Dermis blood vessel endothelial cell (primary cell): ENCODE measurements at regions not wholly inside any gene's neighbourhood (a gene's known extent, or its start where the extent isn't known, plus 50 kb on each side); places are given as distances from the start of the nearest gene placed in this dataset.

Experiments
- DNase-seq: peaks from one replicate; pipeline ENCODE4 v3.0.0; 2010

- no peak for DNase-seq
Measured at GRCh38 chr4:30783751-30784150, 63.6 kb downstream of the PCDH7 start.

GRCh38 chr4:30789219-30789671, 69.1 kb downstream of the PCDH7 start:
- no peak for DNase-seq

GRCh38 chr4:30790123-30790522, 70.0 kb downstream of the PCDH7 start:
- no peak for DNase-seq

- DNase-seq, result no peak
Measured at GRCh38 chr4:30790998-30791397, 70.8 kb downstream of the PCDH7 start.

GRCh38 chr4:30792601-30793000, 72.4 kb downstream of the PCDH7 start:
- no peak for DNase-seq

GRCh38 chr4:30801876-30802275, 81.7 kb downstream of the PCDH7 start:
- DNase-seq, result no peak

DNA sequence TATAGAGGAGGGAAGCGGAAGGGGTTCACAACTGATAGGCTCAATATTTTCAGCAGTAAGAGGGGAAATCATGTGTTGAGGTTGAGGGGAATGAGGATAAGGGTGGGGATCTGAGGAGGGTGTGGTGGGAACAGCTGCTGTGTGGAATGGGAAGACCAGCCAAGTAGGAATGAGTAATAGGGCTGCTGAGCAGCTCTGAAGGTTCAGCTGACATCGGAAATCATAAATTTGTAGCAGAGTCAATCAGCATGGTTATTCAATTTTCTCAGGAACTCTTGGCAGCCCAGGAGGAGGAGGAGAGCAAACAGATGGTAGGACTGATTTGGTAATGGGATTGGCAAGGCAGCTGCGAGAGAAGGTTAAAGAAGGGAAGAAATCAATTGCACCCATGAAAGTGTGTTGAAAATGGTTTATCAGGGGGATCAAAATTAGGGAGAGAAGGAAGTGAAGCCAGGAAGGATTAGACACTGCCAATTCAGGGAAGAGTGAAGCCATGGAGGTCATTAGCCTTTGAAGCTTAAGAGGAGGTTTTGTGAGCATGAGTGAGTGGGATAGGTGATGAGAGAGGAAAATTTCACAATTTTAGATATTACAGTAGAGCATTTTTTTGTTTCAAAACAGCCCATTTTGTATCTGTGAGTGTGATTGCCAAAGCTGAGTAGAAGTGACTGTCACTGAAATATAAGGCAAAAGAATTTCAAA, 82.6 kb downstream of the PCDH7 start:
- no peak for DNase-seq

DNA sequence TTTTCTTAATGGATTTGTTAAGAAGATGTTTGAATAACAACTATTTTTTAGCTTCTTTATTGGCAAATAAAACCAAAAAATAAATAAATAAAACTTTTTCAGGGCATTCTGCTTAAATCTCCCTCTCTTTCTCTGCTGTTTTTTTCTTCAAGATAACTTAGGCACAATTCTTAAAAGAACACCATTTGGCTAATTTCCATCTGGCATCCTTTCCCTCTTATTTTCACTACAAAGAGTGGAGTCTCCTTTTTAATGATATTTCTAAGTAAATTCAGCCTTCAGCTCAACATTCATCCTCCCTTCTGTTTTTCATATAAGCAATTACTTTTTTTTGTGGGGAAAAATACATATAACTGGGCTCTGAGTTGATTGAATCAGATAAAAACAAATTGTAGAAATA, 88.1 kb downstream of the PCDH7 start:
- no peak for DNase-seq

- DNase-seq, result no peak
Measured at GRCh38 chr4:30811296-30811695, 91.1 kb downstream of the PCDH7 start.

GRCh38 chr4:30815685-30816084, 95.5 kb downstream of the PCDH7 start:
- DNase-seq, result no peak

DNA sequence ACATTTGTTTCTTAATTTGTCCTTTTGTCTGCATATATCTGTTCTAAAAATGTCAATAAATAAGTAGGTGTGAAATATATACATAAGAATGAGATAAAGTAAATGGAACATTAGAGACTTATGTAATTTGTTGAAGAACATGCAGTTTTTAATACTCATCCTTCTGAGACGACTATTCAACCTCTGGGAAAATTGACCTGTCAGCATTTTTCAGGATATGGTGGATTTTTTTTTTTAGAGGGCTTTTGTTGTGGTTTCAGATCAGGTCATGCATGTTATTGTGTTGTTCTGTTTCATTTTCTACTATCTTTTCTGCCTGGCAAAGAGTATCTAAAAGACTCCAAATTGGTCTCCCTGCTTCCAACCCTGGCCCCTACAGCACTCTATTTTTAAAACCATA, 97.3 kb downstream of the PCDH7 start:
- no peak for DNase-seq

GRCh38 chr4:30818541-30818940, 98.4 kb downstream of the PCDH7 start:
- DNase-seq, result no peak

GRCh38 chr4:30821275-30821674, 101.1 kb downstream of the PCDH7 start:
- DNase-seq, result no peak

DNA sequence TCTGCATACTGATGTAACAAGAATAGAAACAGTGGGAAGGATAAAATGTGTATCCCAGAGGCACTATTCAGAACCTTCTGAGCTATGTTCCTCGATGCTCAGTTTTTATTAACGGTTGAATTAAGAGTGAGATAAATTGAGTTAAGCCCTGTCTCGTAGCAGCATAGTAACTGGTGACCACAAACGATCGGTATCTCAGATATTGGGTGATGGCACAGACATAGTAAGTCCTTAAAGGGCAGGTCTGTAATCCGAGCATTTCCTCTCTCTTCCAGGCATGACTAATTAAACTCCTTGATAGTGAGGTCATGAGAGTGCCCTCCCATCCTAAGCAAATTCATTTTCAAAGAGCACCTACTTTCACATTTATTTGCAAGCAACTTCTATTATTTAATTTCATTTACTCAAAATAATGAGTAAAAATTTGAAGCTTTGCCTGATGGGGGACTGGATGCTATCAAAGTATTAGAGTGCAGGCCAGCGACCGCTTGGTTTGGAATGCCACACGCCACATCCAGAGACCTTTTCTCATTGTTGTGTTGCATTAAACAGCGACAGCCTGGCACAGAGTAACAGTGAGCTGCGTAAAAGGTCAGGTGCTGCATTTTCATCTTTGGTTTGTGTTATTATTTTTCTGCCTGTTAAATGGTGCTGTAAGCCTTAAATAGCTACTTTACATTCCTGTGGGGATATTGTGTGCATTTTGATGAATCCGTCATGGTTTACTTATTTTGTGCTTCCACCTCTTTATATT, 101.9 kb downstream of the PCDH7 start:
- no peak for DNase-seq

DNA sequence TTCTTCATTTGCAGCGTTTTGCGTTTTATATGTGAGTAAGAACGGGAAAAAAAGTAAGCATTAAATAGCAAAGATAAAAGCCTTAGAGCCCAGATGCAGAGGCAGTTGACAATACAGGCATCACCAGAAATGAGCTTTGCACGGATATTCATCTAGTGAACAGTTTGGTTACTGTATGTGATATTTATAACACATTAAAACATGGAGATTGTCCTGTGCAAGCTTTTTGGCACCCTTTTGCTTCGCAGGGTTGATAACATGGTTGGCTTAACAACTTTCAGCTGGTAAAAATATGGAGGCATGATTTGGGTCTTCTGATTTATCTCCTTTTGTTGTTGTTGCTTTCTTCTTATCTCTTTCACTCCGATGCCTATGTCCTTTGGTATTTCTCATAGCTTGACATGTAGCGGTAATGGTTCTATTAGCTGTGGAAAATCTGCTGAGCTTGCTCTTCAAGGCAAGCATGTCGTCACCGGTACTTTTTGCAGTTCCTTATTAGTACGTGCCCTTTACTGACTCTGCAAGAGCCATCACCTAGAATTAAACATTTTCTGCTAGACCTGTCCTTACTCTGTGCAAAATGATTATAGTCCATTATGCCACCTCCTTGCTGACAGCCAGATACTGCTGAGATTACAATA, 102.9 kb downstream of the PCDH7 start:
- DNase-seq, result no peak

DNA sequence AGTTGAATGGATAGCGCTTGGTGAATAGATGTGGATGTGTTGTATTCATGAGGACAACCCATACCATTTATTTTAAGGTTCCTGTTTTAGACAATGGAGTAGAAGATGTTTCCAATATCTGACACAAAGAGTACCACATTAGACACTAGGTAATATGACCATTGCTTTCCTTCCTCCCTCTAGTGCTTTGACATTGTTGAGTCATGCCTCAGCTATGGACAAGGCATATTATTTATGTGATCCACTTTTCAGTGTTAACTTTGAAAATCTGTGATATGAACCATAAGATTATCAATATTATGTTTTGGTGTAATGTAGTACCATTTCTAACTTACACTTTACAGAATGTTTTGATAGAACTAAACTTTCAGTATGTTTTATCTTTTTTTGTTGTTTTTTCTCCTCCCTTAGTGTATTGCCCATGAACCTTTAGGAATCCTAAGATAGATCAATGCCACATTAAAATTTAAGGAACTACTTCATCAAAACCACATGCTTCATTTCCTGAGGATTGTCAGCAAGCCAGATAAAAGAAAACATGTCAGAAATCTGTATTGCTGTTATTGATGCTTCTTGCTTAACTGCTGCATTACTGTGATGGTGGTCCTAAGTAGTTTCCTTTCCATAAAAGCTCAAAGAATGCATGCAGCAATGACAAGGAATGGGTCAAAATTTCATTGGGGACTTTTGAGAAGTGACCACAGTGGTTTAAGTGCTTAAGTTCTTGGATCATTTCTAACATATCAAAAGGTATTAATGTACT, 105.0 kb downstream of the PCDH7 start:
- no peak for DNase-seq

DNA sequence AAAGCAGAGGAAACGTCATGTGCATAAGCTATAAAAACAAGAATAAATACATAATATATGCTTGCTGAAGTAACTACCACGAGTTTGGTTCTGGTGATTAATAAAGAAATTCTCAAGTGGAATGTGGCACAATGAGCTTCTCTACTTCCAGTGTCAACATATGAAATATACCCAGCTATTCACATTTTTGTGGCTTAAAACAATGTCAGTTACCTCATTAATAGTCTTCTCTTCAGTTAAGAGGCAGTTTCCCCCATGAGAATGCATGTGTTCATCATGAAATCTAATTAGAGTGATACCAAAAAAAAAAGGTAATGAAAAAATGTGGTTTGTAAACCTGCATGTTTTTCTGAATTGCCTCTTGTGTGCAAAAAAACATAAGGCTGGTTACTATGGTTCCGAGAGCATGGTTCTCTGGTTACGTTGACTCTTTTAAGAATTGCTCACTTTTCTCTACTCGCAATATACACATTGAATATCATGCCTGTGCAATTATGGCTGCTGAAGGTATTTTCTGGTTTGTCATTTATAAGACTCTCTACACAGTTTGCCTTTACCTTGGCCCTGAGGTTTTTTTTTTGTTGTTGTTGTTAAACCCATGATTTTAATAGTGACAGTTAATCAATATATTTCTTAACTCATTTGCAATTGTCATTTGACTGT, 108.2 kb downstream of the PCDH7 start:
- no peak for DNase-seq

- DNase-seq, result no peak
Measured at GRCh38 chr4:30832639-30833038, 112.5 kb downstream of the PCDH7 start.

GRCh38 chr4:30833206-30833605, 113.0 kb downstream of the PCDH7 start:
- no peak for DNase-seq

GRCh38 chr4:30835044-30835443, 114.9 kb downstream of the PCDH7 start:
- no peak for DNase-seq

DNA sequence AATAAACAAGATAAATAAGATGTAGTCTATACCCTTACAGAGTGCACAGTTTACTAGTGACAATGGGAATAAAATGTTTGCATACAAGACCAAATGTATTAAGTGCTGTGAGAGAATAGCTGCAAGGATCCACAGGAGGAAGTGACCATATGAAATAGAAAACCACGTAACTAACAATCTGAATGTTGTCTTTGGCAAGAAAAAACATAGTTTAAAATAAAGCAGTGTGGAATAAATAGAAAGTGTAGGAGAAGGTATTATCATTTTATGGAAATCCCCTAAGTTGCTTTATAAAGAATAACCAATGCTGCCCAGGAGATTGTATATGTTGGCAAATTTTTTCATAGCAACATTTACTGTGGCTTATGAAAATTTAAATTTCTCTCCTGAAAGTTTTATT, 116.1 kb downstream of the PCDH7 start:
- no peak for DNase-seq

- no peak for DNase-seq
Measured at GRCh38 chr4:30837131-30837539, 117.0 kb downstream of the PCDH7 start.

GRCh38 chr4:30837861-30838260, 117.7 kb downstream of the PCDH7 start:
- no peak for DNase-seq
